HG02642 (cell line): ENCODE measurements at regions not wholly inside any gene's neighbourhood (a gene's known extent, or its start where the extent isn't known, plus 50 kb on each side); places are given as distances from the start of the nearest gene placed in this dataset.

ENCODE experiments used
- ATAC-seq: cut with Tn5 transposase; IDR thresholded peaks from one replicate; pipeline ENCODE4 v1.9.1; 2021; ENCODE audit warnings: mild to moderate bottlenecking; ENCODE audit not compliant: unreplicated experiment, poor library complexity

DNA sequence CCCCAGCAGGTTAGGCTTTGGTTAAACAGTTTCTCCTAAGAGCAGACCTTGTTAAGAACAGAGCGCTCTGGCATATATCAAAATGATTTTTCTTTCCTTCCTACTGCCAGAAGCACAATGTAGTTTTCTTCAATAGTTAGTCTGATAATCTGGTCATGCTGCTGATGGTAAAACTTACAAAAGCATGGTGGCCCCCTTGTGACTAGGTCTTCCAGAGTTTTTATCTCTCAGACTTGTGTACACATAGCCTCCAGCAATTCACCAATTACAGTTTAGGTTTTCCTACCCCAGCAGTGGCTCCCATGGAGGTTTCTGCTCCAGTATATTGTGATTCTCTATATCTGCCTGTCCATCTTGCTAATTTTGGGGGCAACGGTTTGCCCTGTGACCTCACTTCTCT, 73.3 kb upstream of the DPH5 start:
- no peak for ATAC-seq

DNA sequence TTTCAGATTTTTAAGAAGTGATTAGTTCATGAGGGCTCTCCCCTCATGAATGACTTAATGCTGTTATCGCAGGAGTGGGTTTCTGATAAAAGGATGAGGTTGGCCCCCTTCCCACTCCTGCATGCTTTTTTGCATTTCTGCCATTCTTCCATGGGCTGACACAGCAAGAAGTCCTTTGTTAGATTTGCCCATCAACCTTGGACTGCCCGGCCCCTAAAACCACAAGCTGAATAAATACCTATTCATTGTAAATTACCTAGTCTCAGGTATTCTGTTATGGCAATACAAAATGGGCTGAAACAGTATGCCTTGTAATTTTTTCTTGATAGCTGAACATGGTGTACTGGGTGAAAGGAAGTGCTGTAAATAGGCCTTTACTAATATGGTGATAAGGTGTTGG, 72.7 kb upstream of the DPH5 start:
- no peak for ATAC-seq

DNA sequence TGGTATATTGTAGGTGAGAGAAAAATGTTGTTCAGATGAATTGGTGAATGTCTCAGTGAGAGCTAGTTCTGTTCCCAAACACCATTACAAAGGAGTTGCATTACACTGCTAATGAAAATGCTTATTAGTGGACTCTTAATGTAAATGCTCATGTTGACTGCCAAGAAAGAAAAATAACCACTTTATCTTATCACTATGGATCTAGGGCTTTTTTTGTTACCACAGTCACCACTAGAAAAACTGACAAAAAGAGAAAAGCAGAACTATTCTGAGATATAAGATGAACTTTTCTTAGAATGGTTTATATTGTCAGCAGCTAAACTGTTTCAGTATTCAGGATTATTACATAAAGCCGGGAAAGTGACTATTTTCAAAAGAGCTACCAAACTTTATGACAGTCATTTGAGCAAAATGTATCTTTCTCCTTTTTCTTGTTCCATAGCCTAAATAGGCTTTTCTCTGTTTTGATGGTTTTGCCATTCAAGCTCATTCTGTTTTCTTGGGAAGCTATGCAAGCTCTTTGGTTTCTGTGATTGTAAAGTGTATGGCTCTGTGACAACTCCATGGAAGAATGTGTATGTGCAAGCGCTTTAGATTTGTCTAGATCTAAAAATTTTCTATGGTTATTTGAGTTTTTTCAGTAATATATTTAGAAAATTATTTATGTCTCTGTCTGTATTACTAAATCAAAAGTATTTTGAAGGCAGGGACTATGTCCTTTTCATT, 64.2 kb upstream of the DPH5 start:
- no peak for ATAC-seq

DNA sequence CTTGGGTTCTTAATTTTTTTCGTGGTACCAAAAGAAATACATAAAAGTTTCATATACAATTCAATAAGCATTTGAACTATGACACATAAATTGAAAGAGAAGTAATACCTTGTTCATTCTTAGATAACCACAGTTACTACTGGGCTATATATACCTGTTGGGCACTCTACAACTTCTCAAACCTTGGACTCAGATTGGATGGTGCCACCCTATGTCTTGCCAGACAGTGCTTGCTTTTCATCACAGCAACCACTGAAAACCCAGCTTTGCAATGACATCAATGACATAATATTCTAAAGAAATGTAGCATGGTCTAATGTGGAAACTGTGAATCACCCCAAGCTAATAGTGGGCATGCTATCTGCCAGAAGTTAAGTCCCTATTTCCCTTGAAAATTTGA, 62.8 kb upstream of the DPH5 start:
- ATAC-seq: no peak

DNA sequence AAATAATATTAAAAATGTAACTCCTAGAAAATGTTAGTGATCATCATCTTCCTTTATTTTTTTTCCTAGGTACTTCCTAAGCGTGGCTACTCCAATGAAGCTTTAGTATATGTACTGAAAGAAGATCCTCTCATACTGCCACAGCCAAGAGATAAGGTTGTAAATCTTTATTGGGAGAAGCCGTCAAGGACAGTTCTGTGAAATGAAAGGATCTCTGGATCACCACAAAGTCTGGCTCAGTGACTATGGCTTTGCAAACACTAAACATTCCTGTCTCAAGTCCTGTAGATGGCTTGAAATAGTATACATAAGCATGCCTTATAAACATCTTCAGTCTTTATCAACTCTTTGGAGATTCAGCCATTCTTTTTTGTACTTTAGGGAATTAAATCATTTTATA, 61.2 kb upstream of the DPH5 start:
- no peak for ATAC-seq

DNA sequence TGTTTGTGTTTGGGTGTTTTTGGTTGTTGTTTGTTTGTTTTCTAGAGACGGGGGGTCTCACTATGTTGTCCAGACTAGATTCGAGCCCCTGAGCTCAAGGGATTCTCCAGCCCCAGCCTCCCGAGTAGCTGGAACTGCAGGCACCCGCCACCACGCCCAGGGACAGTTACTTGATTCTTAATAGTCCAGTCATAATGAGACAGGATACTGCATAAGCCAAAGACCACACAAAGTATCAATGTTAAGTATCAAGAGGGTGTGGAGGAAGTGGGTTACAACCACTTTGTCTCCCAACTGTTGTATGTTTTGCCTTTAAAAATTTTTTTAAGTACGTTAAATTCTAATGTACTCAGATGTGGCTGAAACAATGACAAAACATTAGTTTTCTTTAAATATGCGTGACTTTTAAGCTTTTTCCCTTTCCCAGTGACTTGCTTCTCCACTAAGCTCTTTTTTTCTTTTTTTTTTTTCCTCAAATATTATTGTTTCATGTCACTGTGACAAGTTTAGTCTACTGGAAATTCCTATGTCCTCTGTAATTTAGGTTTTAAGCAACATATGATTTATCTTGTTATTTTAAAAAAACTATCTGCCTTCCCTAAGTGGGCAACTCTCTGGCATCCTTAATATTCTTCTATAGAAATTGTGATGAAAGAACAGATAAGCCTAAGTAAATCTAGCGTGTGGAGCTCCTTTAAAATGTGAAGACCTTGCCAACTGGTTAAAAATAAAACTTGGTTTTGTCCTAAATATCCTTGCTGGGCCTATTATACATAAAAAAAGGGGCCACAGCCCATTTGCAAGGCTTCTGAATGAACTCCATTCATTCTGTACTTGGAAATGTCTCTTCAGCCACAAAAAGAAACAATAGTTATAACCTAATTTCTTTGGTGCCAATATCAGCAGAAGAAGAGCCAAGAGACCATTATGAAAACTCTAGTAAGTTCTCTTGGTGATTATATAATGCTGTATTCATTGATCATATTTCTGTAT, 56.2 kb upstream of the DPH5 start:
- no peak for ATAC-seq

DNA sequence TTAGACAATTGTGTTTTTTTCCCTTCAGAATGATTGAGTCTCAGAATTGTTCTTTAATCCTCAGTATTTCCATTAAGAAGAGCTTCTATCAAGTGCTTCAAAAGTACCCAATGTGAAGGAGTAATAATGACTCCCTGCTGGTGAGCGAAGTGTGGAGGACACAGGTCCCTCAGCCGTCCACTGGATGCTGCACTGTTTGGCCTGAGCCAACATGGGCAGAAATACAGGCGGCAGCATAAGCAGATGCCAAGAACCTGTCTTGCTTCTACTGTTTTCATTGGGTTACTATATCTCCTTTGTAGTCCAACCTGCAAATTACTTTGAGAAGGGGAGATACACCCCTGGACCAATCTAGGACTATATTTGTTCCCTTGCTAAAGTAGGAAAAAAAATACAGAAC, 55.3 kb upstream of the DPH5 start:
- no peak for ATAC-seq

DNA sequence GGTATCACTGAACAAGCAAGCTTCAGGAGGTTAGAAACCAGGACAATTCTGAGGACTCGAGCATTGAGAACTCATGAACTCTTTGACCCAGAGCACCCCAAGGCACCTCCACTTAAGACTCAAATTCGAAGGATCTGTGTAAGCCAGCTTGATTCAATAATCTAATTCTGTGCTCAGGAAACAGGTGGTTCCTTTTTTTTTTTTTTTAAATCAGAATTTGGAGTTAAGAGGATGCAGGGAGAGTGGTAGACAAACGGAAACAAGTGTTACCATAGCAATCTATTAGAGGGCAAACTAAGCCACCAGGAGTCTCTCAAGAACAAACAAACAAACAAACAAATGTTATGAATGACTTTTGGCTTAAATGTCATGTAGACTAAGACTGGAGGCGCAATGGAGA, 53.8 kb upstream of the DPH5 start:
- ATAC-seq: no peak

DNA sequence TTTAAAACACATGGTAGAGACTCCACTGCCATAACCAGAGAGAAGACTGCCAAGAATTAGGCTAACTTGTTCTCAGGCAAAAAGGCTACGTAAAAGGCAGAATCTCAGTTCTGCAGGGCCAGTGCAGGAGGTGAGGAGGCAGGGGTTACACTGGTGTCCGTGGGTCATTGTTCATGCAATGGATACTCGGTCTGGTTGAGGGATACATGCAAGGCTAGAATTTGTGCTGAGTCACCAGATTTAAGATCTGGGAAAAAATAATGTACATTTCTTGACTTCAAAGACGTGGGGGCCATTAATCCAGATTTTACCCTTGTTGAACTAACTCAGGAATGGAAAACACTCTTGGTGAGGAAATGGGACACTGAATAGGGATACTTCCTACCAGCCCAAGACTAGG, 52.3 kb upstream of the DPH5 start:
- ATAC-seq: no peak

DNA sequence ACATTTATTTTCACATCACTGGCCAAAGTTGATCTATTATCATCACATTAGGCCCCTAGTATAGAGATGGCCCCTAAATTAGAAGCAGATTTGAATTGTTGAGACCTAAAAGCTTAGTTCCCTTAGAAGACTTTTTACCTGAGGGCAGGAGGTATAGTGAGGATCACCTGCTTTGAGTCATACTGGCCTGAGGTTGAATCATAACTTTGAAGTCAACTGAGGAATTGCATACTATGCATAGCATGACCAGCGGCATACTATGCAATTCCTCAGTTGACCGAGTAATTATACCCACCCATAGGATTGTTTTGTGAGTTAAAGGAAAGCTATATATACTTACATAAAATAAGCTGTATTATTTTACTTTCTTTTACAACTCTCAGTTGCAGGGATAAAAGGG, 50.3 kb upstream of the DPH5 start:
- ATAC-seq: no peak
